Fibroblast of skin of back (primary cell): ENCODE measurements at regions not wholly inside any gene's neighbourhood (a gene's known extent, or its start where the extent isn't known, plus 50 kb on each side); places are given as distances from the start of the nearest gene placed in this dataset.

Experiments
- DNase-seq: peaks from one replicate; pipeline ENCODE4 v3.0.0-alpha.2; 2013

GRCh38 chr9:12612211-12612770 is 80.9 kb upstream of the TYRP1 start:
- DNase-seq = no peak

GRCh38 chr9:12613071-12613470 is 80.1 kb upstream of the TYRP1 start:
- DNase-seq = no peak

- no peak for DNase-seq
Measured at GRCh38 chr9:12614488-12614887, 78.7 kb upstream of the TYRP1 start.

GRCh38 chr9:12618956-12619355 is 74.2 kb upstream of the TYRP1 start:
- DNase-seq = no peak

GRCh38 chr9:12625844-12626243 is 67.3 kb upstream of the TYRP1 start:
- no peak for DNase-seq

GRCh38 chr9:12627096-12627495 is 66.1 kb upstream of the TYRP1 start:
- no peak for DNase-seq

GRCh38 chr9:12628546-12628945 is 64.6 kb upstream of the TYRP1 start:
- DNase-seq = no peak

GRCh38 chr9:12629067-12629466 is 64.1 kb upstream of the TYRP1 start:
- DNase-seq = no peak

- no peak for DNase-seq
Measured at GRCh38 chr9:12631866-12632265, 61.3 kb upstream of the TYRP1 start.

GRCh38 chr9:12633016-12633765 is 60.0 kb upstream of the TYRP1 start:
- DNase-seq = no peak

- DNase-seq = peak; percentile 30
Measured at GRCh38 chr9:12640016-12640587, 53.1 kb upstream of the TYRP1 start.

- DNase-seq = no peak
Measured at GRCh38 chr9:12640866-12641636, 52.1 kb upstream of the TYRP1 start.
